H9 (cell line): ENCODE measurements at regions not wholly inside any gene's neighbourhood (a gene's known extent, or its start where the extent isn't known, plus 50 kb on each side); places are given as distances from the start of the nearest gene placed in this dataset.

Source experiments
- DNase-seq: peaks from one replicate; pipeline ENCODE4 v3.0.0-alpha.2; 2017
- H2AFZ ChIP-seq: one replicate; pipeline ENCODE4 v1.6.1; 2013; ENCODE audit warnings: mild to moderate bottlenecking, low read length, control low read depth, moderate library complexity
- H2AK5ac ChIP-seq: 2 replicates; pipeline ENCODE4 v1.6.1; 2013; ENCODE audit warnings: low read length, control low read depth, mixed read lengths; ENCODE audit not compliant: insufficient read length
- H2BK120ac ChIP-seq: one replicate; pipeline ENCODE4 v1.6.1; 2013; ENCODE audit warnings: low read depth, mild to moderate bottlenecking, low read length, control low read depth, inconsistent platforms; ENCODE audit not compliant: poor library complexity, severe bottlenecking
- H2BK12ac ChIP-seq: 2 replicates; pipeline ENCODE4 v1.6.1; 2013; ENCODE audit warnings: low read length, control low read depth, mixed read lengths, low read depth; ENCODE audit not compliant: insufficient read length
- H2BK15ac ChIP-seq: 2 replicates; pipeline ENCODE4 v1.6.1; 2013; ENCODE audit warnings: low read depth, low read length, control low read depth
- H2BK20ac ChIP-seq: one replicate; pipeline ENCODE4 v1.6.1; 2013; ENCODE audit warnings: low read depth, mild to moderate bottlenecking, low read length, control low read depth, inconsistent platforms; ENCODE audit not compliant: poor library complexity, severe bottlenecking
- H2BK5ac ChIP-seq: 2 replicates; pipeline ENCODE4 v1.6.1; 2013; ENCODE audit warnings: low read length, control low read depth, mixed read lengths; ENCODE audit not compliant: insufficient read length
- H3K14ac ChIP-seq: 2 replicates; pipeline ENCODE4 v1.6.1; 2013; ENCODE audit warnings: low read length, control low read depth; ENCODE audit not compliant: insufficient read depth
- H3K18ac ChIP-seq: 2 replicates; pipeline ENCODE4 v1.6.1; 2013; ENCODE audit warnings: low read depth, mild to moderate bottlenecking, mixed read lengths, low read length, control low read depth; ENCODE audit not compliant: insufficient read length
- H3K23ac ChIP-seq: 2 replicates; pipeline ENCODE4 v1.6.1; 2013; ENCODE audit warnings: low read length, control low read depth, mixed read lengths, low read depth; ENCODE audit not compliant: insufficient read length
- H3K23me2 ChIP-seq: 2 replicates; pipeline ENCODE4 v1.6.1; 2013; ENCODE audit warnings: low read depth, mild to moderate bottlenecking, mixed read lengths, low read length, control low read depth; ENCODE audit not compliant: insufficient read length, poor library complexity, severe bottlenecking
- H3K27ac ChIP-seq: 2 replicates; pipeline ENCODE4 v1.5.1; 2013; ENCODE audit warnings: low read length, control low read depth, mixed read lengths, low read depth; ENCODE audit not compliant: insufficient read length
- H3K27me3 ChIP-seq: 2 replicates; pipeline ENCODE4 v1.6.1; 2013; ENCODE audit warnings: low read length, control low read depth, inconsistent platforms; ENCODE audit not compliant: insufficient read depth
- H3K4ac ChIP-seq: 2 replicates; pipeline ENCODE4 v1.6.1; 2013; ENCODE audit warnings: low read depth, mild to moderate bottlenecking, control low read depth, inconsistent platforms, low read length, moderate library complexity
- H3K4me1 ChIP-seq: 2 replicates; pipeline ENCODE4 v1.6.1; 2013; ENCODE audit warnings: low read length, control low read depth, inconsistent platforms; ENCODE audit not compliant: insufficient read depth
- H3K4me2 ChIP-seq: 2 replicates; pipeline ENCODE4 v1.6.1; 2013; ENCODE audit warnings: low read length, control low read depth, mixed read lengths; ENCODE audit not compliant: insufficient read length, insufficient read depth
- H3K56ac ChIP-seq: 2 replicates; pipeline ENCODE4 v1.6.1; 2013; ENCODE audit warnings: low read depth, mild to moderate bottlenecking, mixed read lengths, low read length, control low read depth; ENCODE audit not compliant: insufficient read length
- H3K79me1 ChIP-seq: 2 replicates; pipeline ENCODE4 v1.6.1; 2013; ENCODE audit warnings: low read depth, mild to moderate bottlenecking, moderate library complexity, low read length, control low read depth, inconsistent platforms; ENCODE audit not compliant: insufficient read depth, poor library complexity, severe bottlenecking
- H3K79me2 ChIP-seq: 2 replicates; pipeline ENCODE4 v1.6.1; 2013; ENCODE audit warnings: low read length, control low read depth, inconsistent platforms; ENCODE audit not compliant: insufficient read depth
- H3K9ac ChIP-seq: 2 replicates; pipeline ENCODE4 v1.6.1; 2013; ENCODE audit warnings: low read length, control low read depth, mixed read lengths; ENCODE audit not compliant: insufficient read length; ENCODE audit errors: extremely low read depth
- H3K9me3 ChIP-seq: one replicate; pipeline ENCODE4 v1.6.1; 2013; ENCODE audit warnings: low read depth, low read length, inconsistent platforms; ENCODE audit not compliant: control insufficient read depth
- H3T11ph ChIP-seq: one replicate; pipeline ENCODE4 v1.6.1; 2013; ENCODE audit warnings: mild to moderate bottlenecking, low read length, control low read depth, inconsistent platforms
- H4K20me1 ChIP-seq: one replicate; pipeline ENCODE4 v1.6.1; 2013; ENCODE audit not compliant: control insufficient read depth, insufficient read length, insufficient read depth
- H4K5ac ChIP-seq: 2 replicates; pipeline ENCODE4 v1.6.1; 2013; ENCODE audit warnings: low read depth, mild to moderate bottlenecking, mixed read lengths, low read length, control low read depth; ENCODE audit not compliant: insufficient read length
- H4K8ac ChIP-seq: replicated peaks from 2 replicates; pipeline ENCODE4 v1.6.1; 2013; ENCODE audit warnings: low read length, control low read depth, mixed read lengths, low read depth; ENCODE audit not compliant: insufficient read length
- H4K91ac ChIP-seq: 2 replicates; pipeline ENCODE4 v1.6.1; 2013; ENCODE audit warnings: low read depth, mild to moderate bottlenecking, moderate library complexity, mixed read lengths, low read length, control low read depth; ENCODE audit not compliant: insufficient read length
- H3K27ac Mint-ChIP-seq, 3 experiments: 2 replicates in 2 of 3; 3 replicates in 1 of 3; pipeline ENCODE4 v1.8.0; 2020 to 2021; ENCODE audit warnings: mixed read lengths in 3 of 3, mild to moderate bottlenecking in 1 of 3, moderate library complexity in 1 of 3
- H3K27me3 Mint-ChIP-seq: 2 replicates; pipeline ENCODE4 v1.8.0; 2021; ENCODE audit warnings: low read depth, mild to moderate bottlenecking, moderate library complexity, mixed read lengths
- H3K36me3 Mint-ChIP-seq, 3 experiments: 2 replicates in 2 of 3; 3 replicates in 1 of 3; pipeline ENCODE4 v1.8.0; 2020 to 2021; ENCODE audit warnings: low read depth in 3 of 3, mixed read lengths in 3 of 3; ENCODE audit not compliant: insufficient read depth in 1 of 3
- H3K4me1 Mint-ChIP-seq, 2 experiments: 2 replicates each; pipeline ENCODE4 v1.8.0; 2020; ENCODE audit warnings: mixed read lengths in 2 of 2
- H3K4me3 Mint-ChIP-seq, 2 experiments: 2 replicates in 1 of 2; 3 replicates in 1 of 2; pipeline ENCODE4 v1.8.0; 2020 to 2021; ENCODE audit warnings: mild to moderate bottlenecking in 2 of 2, mixed read lengths in 2 of 2, moderate library complexity in 1 of 2
- H3K9me3 Mint-ChIP-seq, 2 experiments: 2 replicates in 1 of 2; 3 replicates in 1 of 2; pipeline ENCODE4 v1.8.0; 2020; ENCODE audit warnings: mild to moderate bottlenecking in 2 of 2, mixed read lengths in 2 of 2, moderate library complexity in 1 of 2
- CTCF ChIP-seq: fragments of 200-600 bp; sonication (generic); conservative IDR thresholded peaks from 3 replicates; pipeline ENCODE4 v1.8.0; 2021; ENCODE audit warnings: antibody characterized with exemption, mild to moderate bottlenecking
- WGBS: extraction: QIAGEN DNeasy Blood & Tissue Kit; methylation state at CpG from one replicate; pipeline ENCODE4 v1.1.7; 2013; ENCODE audit warnings: missing lambda C conversion rate, low lambda C conversion rate, mixed read lengths; ENCODE audit not compliant: insufficient read length; ENCODE audit errors: extremely low coverage; 5-methylcytosine and 5-hydroxymethylcytosine counted together

- H4K5ac ChIP-seq = no peak overlapping the region
- H3K4me1 ChIP-seq = peaks cover 3% of the 10 kb centered on the region; the same call in 1 of the 2 replicates
- no peak overlapping the region for H3K56ac ChIP-seq
- no peak overlapping the region for H3K4ac ChIP-seq
- H3K23me2 ChIP-seq = no peaks in the 10 kb centered on the region
- H2AK5ac ChIP-seq = peak overlapping the region; percentile 6
- WGBS = no CpG with 5 or more reads among the region's 4 CpGs
- no peak overlapping the region for H3T11ph ChIP-seq
- no peak overlapping the region for H2BK15ac ChIP-seq
- H3K23ac ChIP-seq = no peak overlapping the region
- Mint-ChIP-seq H3K36me3 (peaks cover 0 to 16% (median 4%) of the 10 kb centered on the region in 3 experiments; a peak in 2 of 7 replicates), H3K27me3 (no peaks in the 10 kb centered on the region), H3K27ac (peak overlapping the region in 2 of 3 experiments; percentile 71 to 89; a peak in 2 of 7 replicates), H3K4me1 (peaks cover 40 to 50% of the 10 kb centered on the region in 2 experiments), H3K4me3 (no peak overlapping the region), H3K9me3 (no peaks in the 10 kb centered on the region)
- no peak overlapping the region for H4K91ac ChIP-seq
- no peak overlapping the region for H3K18ac ChIP-seq
- DNase-seq = no peak
- H3K79me1 ChIP-seq = no peaks in the 10 kb centered on the region
- no peak overlapping the region; the same call in 1 of the 2 replicates for H3K14ac ChIP-seq
- no peak overlapping the region for H2BK12ac ChIP-seq
- no peak for TF ChIP-seq CTCF
- H2BK5ac ChIP-seq = no peak overlapping the region
- no peak overlapping the region for H3K9ac ChIP-seq
- H3K27ac ChIP-seq = no peak overlapping the region
- no peak overlapping the region for H3K4me2 ChIP-seq
- H3K9me3 ChIP-seq = no peaks in the 10 kb centered on the region
- H4K20me1 ChIP-seq = no peaks in the 10 kb centered on the region
- H3K27me3 ChIP-seq = no peaks in the 10 kb centered on the region
- no peak overlapping the region for H2AFZ ChIP-seq
- H4K8ac ChIP-seq = no peak overlapping the region
- H2BK20ac ChIP-seq = no peak overlapping the region
- H3K79me2 ChIP-seq = no peaks in the 10 kb centered on the region
- H2BK120ac ChIP-seq = no peak overlapping the region
Observed at GRCh38 chr9:2289263-2289662, 274.1 kb downstream of the SMARCA2 start.
